ENCODE measurements at regions not wholly inside any gene's neighbourhood (a gene's known extent, or its start where the extent isn't known, plus 50 kb on each side); places are given as distances from the start of the nearest gene placed in this dataset.

- Histone ChIP-seq H3K27me3 (replicated peaks; ENCODE audit: insufficient read depth, low read depth, low read length, poor library complexity) (no peaks in the 10 kb centered on the region), H3K27ac (ENCODE audit: low read depth, low read length, poor library complexity, severe bottlenecking) (no peak overlapping the region), H3K4me3 (ENCODE audit: low read depth, low read length, poor library complexity, severe bottlenecking) (no peak overlapping the region), H3K36me3 (ENCODE audit: insufficient read depth, low read length, poor library complexity, severe bottlenecking) (no peaks in the 10 kb centered on the region), H3K9me3 (ENCODE audit: low read depth, low read length, poor library complexity, severe bottlenecking) (no peaks in the 10 kb centered on the region), H3K4me1 (ENCODE audit: insufficient read depth, low read length, poor library complexity, severe bottlenecking) (no peaks in the 10 kb centered on the region)
- BruUV-seq (replicated peaks): no TSS peak
- ChIA-PET CTCF (no interaction called here), POLR2A (ENCODE audit: low non-redundant PET) (no interaction called here)
- intact Hi-C loops (cut with micrococcal nuclease; ENCODE audit: unreplicated experiment): no loop called here
- no peak for DNase-seq (ENCODE audit: low spot score)
- TF ChIP-seq CTCF (conservative IDR thresholded peaks at IDR 0.05; ENCODE audit: low read depth, low read length) (no peak), EZH2 (IDR thresholded peaks at IDR 0.05; ENCODE audit: borderline replicate concordance, low read depth, low read length, poor library complexity, severe bottlenecking) (no peak)
Measured at GRCh38 chr12:85676816-85677749, 159.1 kb downstream of the RASSF9 start.

GRCh38 chr12:85679296-85679695 lies 156.9 kb downstream of the RASSF9 start:
- no peak for DNase-seq (ENCODE audit: low spot score)
- H3K36me3 ChIP-seq (ENCODE audit: insufficient read depth, low read length, poor library complexity, severe bottlenecking): no peaks in the 10 kb centered on the region
- H3K4me3 ChIP-seq (ENCODE audit: low read depth, low read length, poor library complexity, severe bottlenecking): no peak overlapping the region
- H3K4me1 ChIP-seq (ENCODE audit: insufficient read depth, low read length, poor library complexity, severe bottlenecking): no peaks in the 10 kb centered on the region
- intact Hi-C loops (cut with micrococcal nuclease; ENCODE audit: unreplicated experiment): no loop called here
- no peaks in the 10 kb centered on the region for H3K9me3 ChIP-seq (ENCODE audit: low read depth, low read length, poor library complexity, severe bottlenecking)
- no peak overlapping the region for H3K27ac ChIP-seq (ENCODE audit: low read depth, low read length, poor library complexity, severe bottlenecking)
- no peaks in the 10 kb centered on the region for H3K27me3 ChIP-seq (replicated peaks; ENCODE audit: insufficient read depth, low read depth, low read length, poor library complexity)
- TF ChIP-seq CTCF (conservative IDR thresholded peaks at IDR 0.05; ENCODE audit: low read depth, low read length) (no peak), EZH2 (IDR thresholded peaks at IDR 0.05; ENCODE audit: borderline replicate concordance, low read depth, low read length, poor library complexity, severe bottlenecking) (no peak)
- BruUV-seq (replicated peaks): no TSS peak
- ChIA-PET CTCF (no interaction called here), POLR2A (ENCODE audit: low non-redundant PET) (no interaction called here)

GRCh38 chr12:85680881-85681280 lies 155.3 kb downstream of the RASSF9 start:
- no peak for DNase-seq (ENCODE audit: low spot score)
- no peaks in the 10 kb centered on the region for H3K4me1 ChIP-seq (ENCODE audit: insufficient read depth, low read length, poor library complexity, severe bottlenecking)
- no peak overlapping the region for H3K4me3 ChIP-seq (ENCODE audit: low read depth, low read length, poor library complexity, severe bottlenecking)
- no peak overlapping the region for H3K27ac ChIP-seq (ENCODE audit: low read depth, low read length, poor library complexity, severe bottlenecking)
- ChIA-PET POLR2A (ENCODE audit: low non-redundant PET) (no interaction called here), CTCF (no interaction called here)
- BruUV-seq (replicated peaks): no TSS peak
- TF ChIP-seq EZH2 (IDR thresholded peaks at IDR 0.05; ENCODE audit: borderline replicate concordance, low read depth, low read length, poor library complexity, severe bottlenecking): no peak
- TF ChIP-seq CTCF (conservative IDR thresholded peaks at IDR 0.05; ENCODE audit: low read depth, low read length): no peak
- H3K9me3 ChIP-seq (ENCODE audit: low read depth, low read length, poor library complexity, severe bottlenecking): no peaks in the 10 kb centered on the region
- H3K36me3 ChIP-seq (ENCODE audit: insufficient read depth, low read length, poor library complexity, severe bottlenecking): no peaks in the 10 kb centered on the region
- intact Hi-C loops (cut with micrococcal nuclease; ENCODE audit: unreplicated experiment): no loop called here
- no peaks in the 10 kb centered on the region for H3K27me3 ChIP-seq (replicated peaks; ENCODE audit: insufficient read depth, low read depth, low read length, poor library complexity)

Data from A673 (cell line).